HG03565 (cell line): ENCODE measurements at regions not wholly inside any gene's neighbourhood (a gene's known extent, or its start where the extent isn't known, plus 50 kb on each side); places are given as distances from the start of the nearest gene placed in this dataset.
"Not testable (repeated sequence)": the region's sequence is repeated elsewhere in the genome, so short reads cannot be mapped to it uniquely, and the experiment has no call there.

Experiments used
- ATAC-seq: cut with Tn5 transposase; IDR thresholded peaks from one replicate; pipeline ENCODE4 v1.9.1; 2021; ENCODE audit warnings: mild to moderate bottlenecking, moderate library complexity; ENCODE audit not compliant: unreplicated experiment

DNA sequence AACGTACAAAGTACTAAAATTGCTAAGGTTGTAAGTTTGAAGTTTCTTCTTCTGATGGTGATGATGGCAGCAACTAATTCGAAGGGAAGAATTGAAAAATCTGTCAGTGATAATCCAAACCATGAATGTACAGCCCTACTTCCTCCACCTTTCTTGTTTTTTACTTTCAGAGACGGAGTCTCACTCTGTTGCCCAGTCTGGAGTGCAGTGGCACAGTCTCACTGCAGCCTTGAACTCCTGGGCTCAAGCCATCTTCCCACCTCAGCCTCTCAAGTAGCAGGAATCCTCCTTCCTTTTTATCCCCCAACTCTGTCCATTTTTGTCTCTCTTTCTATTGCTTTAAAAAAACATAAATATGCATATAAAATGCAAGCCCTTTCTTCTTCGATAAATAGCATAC is 112.3 kb upstream of the SOX21 start:
- no peak for ATAC-seq

DNA sequence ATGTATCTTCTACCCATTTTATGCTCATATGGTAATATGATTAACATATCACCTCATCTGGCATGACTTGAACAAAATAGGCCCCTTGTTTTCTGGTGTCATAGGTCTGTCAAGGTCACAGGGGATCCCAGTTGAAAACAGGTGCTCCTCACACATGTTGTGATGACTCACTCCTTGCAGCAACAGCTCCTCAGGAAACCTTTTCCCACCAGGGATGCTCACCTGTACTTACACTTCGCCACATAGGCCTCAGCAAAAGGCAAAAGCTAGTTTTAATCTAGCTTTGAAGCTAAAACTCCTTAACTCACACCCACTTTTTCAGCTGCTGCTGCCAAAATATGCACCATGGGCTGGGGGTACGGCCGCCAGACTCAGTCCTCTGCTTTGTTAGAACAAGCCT is 110.0 kb upstream of the SOX21 start:
- ATAC-seq = no peak

DNA sequence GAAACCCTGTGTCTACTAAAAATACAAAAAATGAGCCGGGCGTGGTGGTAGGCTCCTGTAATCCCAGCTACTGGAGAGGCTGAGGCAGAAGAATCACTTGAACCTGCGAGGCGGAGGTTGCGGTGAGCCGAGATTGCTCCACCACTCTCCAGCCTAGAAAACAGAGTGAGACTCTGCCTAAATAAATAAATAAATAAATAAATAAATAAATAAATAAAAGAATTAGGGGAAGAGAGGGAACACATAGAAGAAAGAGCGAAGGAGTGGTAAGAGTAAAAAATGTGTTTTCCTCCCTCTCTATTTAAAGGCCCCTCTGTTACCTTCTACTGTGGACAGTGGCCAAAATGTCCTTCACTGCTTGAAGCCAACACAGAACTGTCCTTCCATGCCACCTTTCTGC is 103.9 kb upstream of the SOX21 start:
- no peak for ATAC-seq

DNA sequence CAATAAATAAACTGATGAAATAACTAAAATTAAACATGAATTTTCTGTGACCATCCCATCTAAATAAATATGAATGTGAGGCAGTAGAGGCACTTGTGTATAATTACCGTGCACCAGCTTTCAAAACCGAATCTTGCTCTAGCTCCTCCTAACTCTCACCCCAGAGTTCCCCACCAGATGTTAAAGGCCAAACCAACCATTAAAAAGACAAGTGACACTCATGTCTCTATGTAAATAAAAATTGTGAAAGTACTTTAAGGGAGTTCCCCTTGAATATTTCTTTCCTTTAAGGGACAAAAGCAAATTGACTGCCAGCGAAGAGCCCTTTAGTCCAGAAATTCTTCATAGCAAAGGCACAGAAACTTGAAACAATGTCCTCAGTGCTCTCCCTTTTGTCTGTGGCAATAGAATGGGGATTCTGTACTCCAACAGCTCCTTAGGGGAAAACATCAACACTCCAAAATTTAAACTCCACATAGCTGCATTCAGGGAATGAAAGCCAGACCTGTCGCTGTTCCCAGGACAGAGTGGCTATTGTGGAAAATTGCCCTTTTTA is 101.7 kb upstream of the SOX21 start:
- peak; percentile 67 for ATAC-seq

DNA sequence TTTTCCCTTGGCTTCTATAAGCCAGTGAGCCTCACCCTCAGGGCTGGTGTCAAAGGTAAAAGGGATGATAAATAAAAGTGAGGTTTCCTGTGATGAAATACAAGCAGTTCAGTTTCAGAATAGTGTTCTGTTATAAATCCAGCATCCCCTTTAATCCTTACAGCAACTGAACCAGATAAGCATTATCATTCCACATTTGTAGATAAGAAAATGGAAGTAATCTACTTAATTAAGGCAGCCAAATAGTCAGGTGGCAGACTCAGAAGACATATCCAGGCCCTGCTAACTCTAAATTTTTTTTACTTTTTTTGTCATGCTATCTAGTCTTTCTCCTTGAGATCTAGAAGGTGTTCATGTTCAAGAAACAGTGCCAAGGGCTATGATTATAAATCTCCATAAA is 99.4 kb upstream of the SOX21 start:
- ATAC-seq = no peak

DNA sequence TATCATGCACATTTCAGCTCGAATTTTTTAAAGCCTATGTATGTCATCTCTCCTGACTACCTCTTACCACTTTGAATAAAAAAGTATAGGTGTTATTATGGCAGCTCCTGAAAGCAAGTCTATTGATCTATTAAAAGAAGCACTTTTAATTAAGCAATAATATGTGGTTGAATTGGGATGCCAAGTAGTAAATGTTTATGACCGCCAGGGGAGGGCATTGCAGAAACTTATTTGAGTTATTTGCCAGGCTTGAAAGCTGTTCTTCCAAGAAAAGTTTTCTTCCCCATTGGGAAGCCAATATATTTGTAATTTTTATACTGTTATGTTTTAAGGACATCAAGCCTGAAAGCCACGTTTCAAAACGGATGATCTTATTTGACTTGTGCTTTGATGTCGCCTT is 88.1 kb upstream of the SOX21 start:
- ATAC-seq = no peak

DNA sequence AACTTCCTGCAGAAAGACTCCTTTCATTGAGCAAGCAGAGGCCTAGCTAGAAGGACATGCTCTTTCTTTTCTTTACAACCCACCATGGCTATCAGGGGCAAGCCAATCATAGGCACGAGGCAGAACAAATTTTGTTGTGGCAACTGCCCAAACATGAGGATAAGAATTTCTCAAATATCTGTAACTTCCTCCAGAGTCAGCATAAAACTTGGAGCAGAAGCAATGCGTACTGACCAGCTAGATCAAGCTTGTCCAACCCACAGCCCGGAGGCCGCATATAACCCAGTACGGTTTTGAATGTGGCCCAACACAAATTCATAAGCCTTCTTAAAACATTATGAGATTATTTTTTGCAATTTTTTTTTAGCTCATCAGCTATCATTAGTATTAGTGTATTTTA is 87.0 kb upstream of the SOX21 start:
- ATAC-seq = no peak

DNA sequence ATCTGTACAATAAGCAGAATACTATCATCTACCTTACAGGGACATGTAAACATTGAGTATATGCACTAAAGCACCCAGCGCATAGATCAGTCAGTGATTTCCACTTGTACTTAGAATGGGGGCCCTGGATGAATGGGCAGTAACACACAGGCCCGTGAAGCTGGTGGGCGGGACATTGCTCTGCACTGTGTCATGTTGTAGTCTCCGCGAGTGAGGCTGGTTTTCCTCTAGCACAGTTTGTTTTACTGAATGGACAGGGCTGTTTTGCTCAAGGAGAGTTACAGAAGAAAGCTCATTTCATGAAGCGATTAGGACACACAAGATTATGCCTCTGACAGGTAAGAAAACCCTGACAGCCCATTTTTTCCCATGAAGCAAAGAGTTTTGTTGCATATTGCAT is 86.4 kb upstream of the SOX21 start:
- ATAC-seq = no peak

DNA sequence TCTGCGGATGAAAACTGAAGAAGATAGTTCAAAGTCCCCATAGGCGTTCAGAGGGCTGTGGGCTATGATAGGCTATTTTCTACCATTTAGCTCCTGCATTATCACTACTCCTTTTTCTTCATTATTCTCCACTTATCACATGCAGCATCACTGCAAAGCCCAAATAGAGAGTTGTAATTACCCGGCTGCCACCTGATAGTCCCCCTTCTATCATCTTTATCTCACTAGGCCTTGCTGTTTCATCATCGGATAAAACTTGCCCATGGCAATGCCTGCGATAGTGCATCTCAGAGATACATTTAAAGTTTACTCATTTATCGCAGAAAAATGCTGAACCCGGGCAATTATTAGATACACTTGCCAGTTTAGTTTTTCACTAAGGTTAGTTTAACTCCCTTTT is 82.9 kb upstream of the SOX21 start:
- ATAC-seq = no peak

DNA sequence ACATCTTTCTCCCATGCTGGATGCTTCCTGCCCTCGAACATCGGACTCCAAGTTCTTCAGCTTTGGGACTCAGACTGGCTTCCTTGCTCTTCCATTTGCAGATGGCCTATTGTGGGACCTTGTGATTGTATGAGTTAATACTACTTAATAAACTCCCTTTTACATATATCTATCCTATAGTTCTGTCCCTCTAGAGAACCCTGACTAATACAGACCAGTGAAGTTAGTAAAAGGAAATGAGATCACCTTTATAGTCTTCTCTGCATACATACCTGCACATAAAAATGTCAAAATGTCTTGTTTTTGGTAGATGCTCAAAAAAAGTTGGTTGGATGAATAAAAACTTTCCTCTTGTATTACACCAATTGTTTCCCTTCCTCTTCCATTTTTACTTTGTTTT is 73.9 kb upstream of the SOX21 start:
- ATAC-seq = not testable (repeated sequence)

DNA sequence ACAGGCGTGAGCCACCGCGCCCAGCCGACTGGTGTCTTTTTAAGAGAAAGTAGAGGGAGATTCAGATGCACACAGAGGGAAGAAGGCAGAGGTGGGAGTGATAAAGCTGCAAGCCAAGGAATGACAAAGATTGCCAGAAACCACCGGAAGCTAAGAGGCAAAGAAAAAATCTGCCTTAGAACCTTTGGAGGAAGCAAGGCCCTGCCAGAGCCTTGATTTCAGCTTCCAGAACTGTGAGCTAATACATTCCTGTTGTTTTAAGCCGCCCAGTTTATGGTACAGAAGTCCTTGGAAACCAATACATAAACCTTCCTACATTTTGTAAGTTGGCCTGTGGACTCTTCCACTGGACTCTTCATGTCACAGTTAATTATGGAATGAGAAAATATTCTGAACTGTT is 71.7 kb upstream of the SOX21 start:
- ATAC-seq = no peak

DNA sequence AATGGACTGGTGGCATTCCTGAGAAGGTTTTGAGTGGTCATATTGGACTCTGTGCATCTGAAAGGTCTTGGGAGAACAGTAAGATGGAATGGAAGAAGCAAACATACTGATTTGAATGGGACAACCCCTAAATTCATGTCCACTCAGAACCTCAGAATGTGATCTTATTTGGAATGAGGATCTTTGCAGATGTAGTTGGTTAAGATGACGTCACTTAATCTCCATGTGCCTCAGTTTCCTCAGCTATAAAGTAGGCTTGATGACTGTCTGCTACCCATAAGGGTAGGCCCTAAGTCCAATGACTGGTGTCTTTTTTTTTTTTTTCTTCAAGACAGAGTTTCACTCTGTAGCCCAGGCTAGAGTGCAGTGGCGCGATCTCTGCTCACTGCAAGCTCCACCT is 71.1 kb upstream of the SOX21 start:
- ATAC-seq = no peak

DNA sequence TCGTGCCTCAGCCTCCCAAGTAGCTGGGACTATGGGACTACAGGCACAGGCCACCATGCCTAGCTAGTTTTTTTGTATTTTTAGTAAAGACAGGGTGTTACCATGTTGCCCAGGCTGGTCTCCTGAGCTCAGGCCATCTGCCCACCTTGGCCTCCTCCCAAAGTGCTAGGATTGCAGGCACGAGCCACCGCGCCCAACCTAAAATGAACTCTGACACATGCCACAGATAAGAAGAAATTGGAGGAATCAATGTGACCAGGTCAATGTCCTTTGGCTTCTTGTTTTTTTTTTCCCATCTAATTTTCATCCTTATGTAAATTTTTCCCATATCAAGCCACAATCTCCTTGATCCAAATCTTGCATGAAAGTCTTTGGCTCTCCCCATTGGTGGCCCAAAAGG is 68.1 kb upstream of the SOX21 start:
- no peak for ATAC-seq

DNA sequence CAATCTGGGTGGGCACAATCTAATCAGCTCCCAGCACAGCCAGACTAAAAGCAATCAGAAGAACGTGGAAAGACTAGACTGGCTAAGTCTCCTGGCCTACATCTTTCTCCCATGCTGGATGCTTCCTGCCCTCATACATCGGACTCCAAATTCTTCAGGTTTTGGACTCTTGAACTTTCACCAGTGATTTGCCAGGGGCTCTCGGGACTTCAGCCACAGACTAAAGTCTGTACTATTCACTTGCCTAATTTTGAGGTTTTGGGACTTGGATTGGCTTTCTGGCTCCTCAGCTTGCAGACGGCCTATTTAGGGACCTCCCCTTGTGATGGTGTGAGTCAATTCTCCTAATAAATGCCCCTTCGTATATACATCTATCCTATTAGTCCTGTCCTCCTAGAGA is 66.6 kb upstream of the SOX21 start:
- ATAC-seq = no peak

DNA sequence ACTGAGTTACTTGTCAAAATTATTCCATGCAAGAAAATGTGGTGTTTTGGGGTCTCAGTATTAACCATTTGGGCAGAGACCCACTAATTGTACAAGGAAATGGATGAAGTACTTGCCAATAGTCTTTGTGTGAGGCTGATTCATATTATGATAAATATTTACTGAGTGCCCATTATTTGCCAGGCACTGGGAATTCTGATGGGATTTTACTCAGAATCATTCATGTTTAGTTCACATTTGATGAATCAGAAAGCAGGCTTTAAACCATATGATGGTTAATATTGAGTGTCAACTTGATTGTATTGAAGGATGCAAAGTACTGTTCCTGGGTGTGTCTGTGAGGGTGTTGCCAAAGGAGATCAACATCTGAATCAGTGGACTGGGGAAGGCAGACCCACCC is 66.2 kb upstream of the SOX21 start:
- ATAC-seq = no peak

DNA sequence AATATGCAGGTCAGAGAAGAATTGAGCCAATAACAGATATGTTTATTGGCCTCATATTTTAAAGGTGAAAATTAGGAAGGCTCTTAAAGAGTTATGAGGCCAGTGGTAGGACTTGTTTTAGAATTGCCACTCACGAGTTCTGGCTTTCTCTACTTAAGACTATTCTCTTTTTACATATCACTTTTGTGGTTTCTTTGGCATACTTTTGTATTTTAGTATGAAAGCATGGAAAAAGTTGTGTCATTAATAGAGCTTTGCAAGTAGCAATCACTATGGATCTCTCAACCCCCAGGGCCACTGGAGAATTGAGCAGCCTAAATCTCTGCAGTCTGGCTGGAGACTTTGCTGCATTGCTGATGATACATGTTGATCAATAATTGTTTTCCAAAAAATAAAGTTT is 64.6 kb upstream of the SOX21 start:
- ATAC-seq = no peak

DNA sequence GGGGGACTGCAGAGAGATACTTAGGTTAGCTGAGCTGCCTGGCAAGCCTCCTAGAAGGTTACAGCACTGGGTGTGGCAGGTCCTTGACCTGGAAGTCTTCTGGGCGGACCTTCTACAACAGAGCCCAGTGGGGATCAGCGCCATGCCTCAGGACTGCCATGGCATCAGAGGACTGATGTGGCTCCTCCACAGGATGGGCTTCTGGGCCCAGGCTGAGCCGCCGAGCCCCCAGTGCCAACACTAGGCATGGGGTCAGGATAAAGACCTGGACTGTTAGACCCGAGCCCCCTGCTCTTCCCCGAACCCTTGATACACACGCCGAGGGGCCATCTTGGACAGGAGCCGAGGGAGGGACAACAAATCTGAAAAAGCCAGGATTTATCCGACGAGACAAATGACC is 64.0 kb upstream of the SOX21 start:
- ATAC-seq = no peak

DNA sequence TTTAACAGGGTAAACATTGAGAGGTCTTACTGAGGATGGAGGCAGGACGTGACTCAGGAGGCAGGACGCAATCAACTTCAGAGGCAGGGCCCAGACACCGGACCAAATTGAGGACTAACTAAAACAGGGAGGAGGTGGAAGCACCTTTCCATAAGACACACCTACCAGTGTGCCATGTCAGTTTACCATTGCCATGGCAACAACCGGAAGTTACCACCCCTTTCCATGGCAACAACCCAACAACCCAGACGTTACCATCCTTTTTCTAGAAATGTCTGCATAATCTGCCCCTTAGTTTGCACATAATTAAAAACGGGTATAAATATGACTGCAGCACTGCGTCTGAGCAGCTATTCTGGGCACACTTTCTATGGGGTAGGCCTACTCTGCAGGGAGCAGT is 53.5 kb upstream of the SOX21 start:
- no peak for ATAC-seq

DNA sequence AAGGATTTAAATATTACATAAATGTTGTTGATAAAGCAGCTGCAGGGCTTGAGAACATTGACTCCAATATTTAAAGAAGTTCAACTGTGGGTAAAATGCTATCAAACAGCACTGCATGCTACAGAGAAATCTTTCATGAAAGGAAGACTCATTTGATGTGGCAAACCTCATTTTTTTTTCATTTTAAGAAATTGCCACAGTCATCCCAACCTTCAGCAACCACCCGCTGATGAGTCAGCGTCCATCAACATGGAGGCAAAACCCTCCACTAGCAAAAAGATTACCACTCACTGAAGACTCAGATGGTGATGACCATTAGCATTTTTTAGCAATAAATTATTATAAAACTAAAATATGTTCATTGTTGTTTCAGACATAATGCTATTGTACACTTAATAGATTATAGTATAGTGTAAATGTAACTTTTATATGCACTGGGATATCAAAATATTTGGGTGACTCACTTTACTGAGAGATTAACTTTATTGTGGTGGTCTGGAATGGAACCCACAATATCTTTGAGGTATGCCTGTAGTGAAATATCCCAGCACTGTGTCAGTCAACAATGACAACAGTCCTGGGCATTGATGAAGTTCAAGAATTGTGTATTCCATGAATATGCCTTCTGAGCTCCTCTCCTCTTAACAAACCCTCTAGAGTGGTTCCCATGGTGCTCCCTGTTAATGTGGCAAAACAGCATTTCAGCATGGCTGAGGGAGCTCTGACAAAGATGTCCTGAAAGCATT is 52.4 kb upstream of the SOX21 start:
- ATAC-seq = no peak
